Psoas muscle (tissue), 7 donors: ENCODE measurements at regions not wholly inside any gene's neighbourhood (a gene's known extent, or its start where the extent isn't known, plus 50 kb on each side); places are given as distances from the start of the nearest gene placed in this dataset.

Experiments
- ATAC-seq, 4 donors: fragments of 200-7000 bp; cut with Tn5 transposase; one replicate each; pipeline ENCODE4 v1.9.1; 2020; ENCODE audit warnings: moderate library complexity in 3 of 4, mild to moderate bottlenecking in 2 of 4
- DNase-seq, 2 donors: peaks; one replicate each; pipeline ENCODE4 v3.0.0-alpha.2; 2020
- H3K27ac ChIP-seq: fragments of 200-600 bp; one replicate; pipeline ENCODE4 v1.8.0; 2022
- H3K27me3 ChIP-seq, 3 donors: fragments of 200-600 bp in 1 of 3; one replicate each; pipeline versions ENCODE4 v1.6.1 to v1.8.0; 2013 to 2022; ENCODE audit warnings: low read length in 2 of 3, mild to moderate bottlenecking in 2 of 3, moderate library complexity in 1 of 3; ENCODE audit not compliant: insufficient read depth in 3 of 3
- H3K36me3 ChIP-seq, 2 donors: fragments of 200-600 bp in 1 of 2; one replicate each; pipeline versions ENCODE4 v1.6.1 to v1.8.0; 2013 to 2022; ENCODE audit warnings: low read depth in 1 of 2, mild to moderate bottlenecking in 1 of 2, moderate library complexity in 1 of 2; ENCODE audit not compliant: insufficient read depth in 1 of 2
- H3K4me1 ChIP-seq: fragments of 200-600 bp; one replicate; pipeline ENCODE4 v1.8.0; 2022
- H3K4me3 ChIP-seq: fragments of 200-600 bp; one replicate; pipeline ENCODE4 v1.8.0; 2022; ENCODE audit warnings: mild to moderate bottlenecking
- H3K9me3 ChIP-seq: fragments of 200-600 bp; one replicate; pipeline ENCODE4 v1.8.0; 2022
- CTCF ChIP-seq: fragments of 200-600 bp; IDR thresholded peaks from one replicate; pipeline ENCODE4 v1.8.0; 2022; ENCODE audit warnings: antibody characterized with exemption
- WGBS, 3 donors: extraction: QIAGEN DNeasy Blood & Tissue Kit; methylation state at CpG; one replicate each; pipeline versions ENCODE4 v1.1.6 to v1.1.7; 2013; 5-methylcytosine and 5-hydroxymethylcytosine counted together
- intact Hi-C, 2 donors: fragments of 100-400 bp; cut with DNase I; formaldehyde crosslinking; loops; one replicate each; pipeline versions ENCODE4 v1.11.0 to v1.14.2; 2022
- donor health status: healthy with polysubstance abuse.
- donor health status: DM: no; HTN: no; CAD: no; lungs with moderate emphysema.
- donor health status: Bipolar disorder and iron deficiency.
- donor health status: healthy.
- donor health status: DM: yes; HTN: yes; CAD: no.
- donor health status: DM: no; HTN: no; CAD: no.
- donor health status: DM: yes; HTN: yes; CAD: no.

GRCh38 chr7:9091282-9091681 is 657.9 kb downstream of the NXPH1 start:
- no peaks in the 10 kb centered on the region for H3K27me3 ChIP-seq
- no peak overlapping the region for H3K4me3 ChIP-seq
- no peak for DNase-seq
- no peaks in the 10 kb centered on the region for H3K36me3 ChIP-seq
- H3K9me3 ChIP-seq, result no peaks in the 10 kb centered on the region
- H3K27ac ChIP-seq, result no peak overlapping the region
- 80 to 92% (median 81%) methylated on average over 3 of the region's 3 CpGs for WGBS, 3 donors
- no peak for TF ChIP-seq CTCF
- ATAC-seq, result no peak
- no peaks in the 10 kb centered on the region for H3K4me1 ChIP-seq
- intact Hi-C loops, result no loop called here

- intact Hi-C loops, result no loop called here
- no peaks in the 10 kb centered on the region for H3K4me1 ChIP-seq
- no peaks in the 10 kb centered on the region for H3K36me3 ChIP-seq
- no peak overlapping the region for H3K4me3 ChIP-seq
- 55 to 76% (median 68%) methylated on average over 2 of the region's 2 CpGs for WGBS, 3 donors
- ATAC-seq (no peak), DNase-seq (no peak)
- H3K27ac ChIP-seq, result no peak overlapping the region
- H3K27me3 ChIP-seq, result no peaks in the 10 kb centered on the region
- no peaks in the 10 kb centered on the region for H3K9me3 ChIP-seq
- no peak for TF ChIP-seq CTCF
Observed at GRCh38 chr7:9097565-9098060, 664.2 kb downstream of the NXPH1 start.

GRCh38 chr7:9100289-9100688 is 666.9 kb downstream of the NXPH1 start:
- Histone ChIP-seq H3K27ac (no peak overlapping the region), H3K9me3 (no peaks in the 10 kb centered on the region), H3K27me3 (no peaks in the 10 kb centered on the region), H3K4me1 (no peaks in the 10 kb centered on the region), H3K36me3 (no peaks in the 10 kb centered on the region), H3K4me3 (no peak overlapping the region)
- WGBS, 3 donors, result 59 to 74% (median 73%) methylated on average over 2 of the region's 2 CpGs
- intact Hi-C loops, result no loop called here
- ATAC-seq, result no peak
- TF ChIP-seq CTCF, result no peak
- DNase-seq, result no peak

- ATAC-seq (no peak), DNase-seq (no peak)
- no peaks in the 10 kb centered on the region for H3K9me3 ChIP-seq
- H3K27ac ChIP-seq, result no peak overlapping the region
- no peaks in the 10 kb centered on the region for H3K36me3 ChIP-seq
- TF ChIP-seq CTCF, result no peak
- intact Hi-C loops, result loop anchor here in 1 of 2 donors (1.0 kb wide), 1 partner anchor 10 kb away; no protein-coding TSS in a partner anchor
- no peaks in the 10 kb centered on the region for H3K27me3 ChIP-seq
- H3K4me1 ChIP-seq, result no peaks in the 10 kb centered on the region
- H3K4me3 ChIP-seq, result no peak overlapping the region
Observed at GRCh38 chr7:9102846-9103245, 669.4 kb downstream of the NXPH1 start.

- TF ChIP-seq CTCF, result no peak
- no peak for DNase-seq
- no peak overlapping the region for H3K4me3 ChIP-seq
- 87 to 92% (median 90%) methylated on average over 3 of the region's 3 CpGs for WGBS, 3 donors
- peaks cover 1% of the 10 kb centered on the region for H3K9me3 ChIP-seq
- no peaks in the 10 kb centered on the region for H3K27me3 ChIP-seq
- ATAC-seq, result no peak
- no peak overlapping the region for H3K27ac ChIP-seq
- intact Hi-C loops, result no loop called here
- no peaks in the 10 kb centered on the region for H3K36me3 ChIP-seq
- no peaks in the 10 kb centered on the region for H3K4me1 ChIP-seq
Observed at GRCh38 chr7:9106747-9107146, 673.3 kb downstream of the NXPH1 start.
